Neural cell (in vitro differentiated cells): ENCODE measurements at regions not wholly inside any gene's neighbourhood (a gene's known extent, or its start where the extent isn't known, plus 50 kb on each side); places are given as distances from the start of the nearest gene placed in this dataset.

ENCODE experiments used
- H2AFZ ChIP-seq: fragments of 200-600, 300-800 bp; sonication (generic), shearing (Covaris generic); 2 replicates; pipeline ENCODE4 v1.6.0; 2014; ENCODE audit warnings: low read depth, mild to moderate bottlenecking, antibody characterized with exemption, low read length, moderate library complexity
- H3F3A ChIP-seq: fragments of 200-600 bp; shearing (Covaris generic); 2 replicates; pipeline ENCODE4 v1.6.1; 2016; ENCODE audit warnings: mild to moderate bottlenecking, moderate library complexity, mixed read lengths, antibody characterized with exemption, low read length; ENCODE audit not compliant: insufficient read depth, poor library complexity, severe bottlenecking
- H3K27ac ChIP-seq: fragments of 200-600, 300-800 bp; sonication (generic), shearing (Covaris generic); 2 replicates; pipeline ENCODE4 v1.5.1; 2014; ENCODE audit warnings: mild to moderate bottlenecking, low read length, moderate library complexity
- H3K27me3 ChIP-seq: fragments of 300-800, 200-600 bp; sonication (generic), shearing (Covaris generic); 2 replicates; pipeline ENCODE4 v1.6.0; 2014; ENCODE audit warnings: mild to moderate bottlenecking, low read depth, low read length, moderate library complexity; ENCODE audit not compliant: insufficient read depth
- H3K36me3 ChIP-seq: fragments of 300-800, 200-600 bp; sonication (generic), shearing (Covaris generic); 2 replicates; pipeline ENCODE4 v1.5.1; 2014; ENCODE audit warnings: mild to moderate bottlenecking, antibody characterized with exemption, low read length, moderate library complexity; ENCODE audit not compliant: insufficient read depth
- H3K4me2 ChIP-seq: fragments of 300-800, 200-600 bp; sonication (generic), shearing (Covaris generic); 2 replicates; pipeline ENCODE4 v1.6.0; 2014; ENCODE audit warnings: mild to moderate bottlenecking, low read length
- H3K4me3 ChIP-seq: fragments of 300-800, 200-600 bp; sonication (generic), shearing (Covaris generic); 2 replicates; pipeline ENCODE4 v1.5.1; 2014; ENCODE audit warnings: mild to moderate bottlenecking, low read length, moderate library complexity
- H3K79me2 ChIP-seq: fragments of 200-600 bp; shearing (Covaris generic); replicated peaks from 2 replicates; pipeline ENCODE4 v1.6.0; 2014; ENCODE audit warnings: mild to moderate bottlenecking, low read length, moderate library complexity; ENCODE audit not compliant: insufficient read depth
- H3K9ac ChIP-seq: fragments of 300-800, 200-600 bp; sonication (generic), shearing (Covaris generic); 2 replicates; pipeline ENCODE4 v1.6.1; 2016; ENCODE audit warnings: mild to moderate bottlenecking, low read length, mixed read lengths
- H3K9me2 ChIP-seq: fragments of 200-600 bp; shearing (Covaris generic); 2 replicates; pipeline ENCODE4 v1.6.1; 2016; ENCODE audit warnings: mild to moderate bottlenecking, low read length, mixed read lengths; ENCODE audit not compliant: insufficient read depth
- H3K9me3 ChIP-seq: fragments of 200-600, 300-800 bp; sonication (generic), shearing (Covaris generic); 2 replicates; pipeline ENCODE4 v1.6.1; 2016; ENCODE audit warnings: mild to moderate bottlenecking, mixed run types, low read length, moderate library complexity, mixed read lengths
- H4K20me1 ChIP-seq: fragments of 200-600 bp; shearing (Covaris generic); 2 replicates; pipeline ENCODE4 v1.6.1; 2016; ENCODE audit warnings: mild to moderate bottlenecking, mixed run types; ENCODE audit not compliant: insufficient read depth
- EP300 ChIP-seq: fragments of 450-650 bp; conservative IDR thresholded peaks from 2 replicates; pipeline ENCODE4 v1.6.1; 2014; ENCODE audit warnings: antibody characterized with exemption, mild to moderate bottlenecking, moderate library complexity; ENCODE audit not compliant: poor library complexity, severe bottlenecking
- EZH2 ChIP-seq: fragments of 200-600, 300-800 bp; shearing (Covaris generic), sonication (generic); IDR thresholded peaks from 2 replicates; pipeline ENCODE4 v1.6.1; 2014; ENCODE audit warnings: antibody characterized with exemption, low read length, borderline replicate concordance, mild to moderate bottlenecking; ENCODE audit not compliant: insufficient read depth, poor library complexity, severe bottlenecking
- MXI1 ChIP-seq: fragments of 450-650 bp; conservative IDR thresholded peaks from 2 replicates; pipeline ENCODE4 v1.6.1; 2014; ENCODE audit warnings: antibody characterized with exemption, mild to moderate bottlenecking; ENCODE audit not compliant: poor library complexity, severe bottlenecking
- POLR2AphosphoS5 ChIP-seq: IDR thresholded peaks from 2 replicates; pipeline ENCODE4 v1.6.1; 2012
- RAD21 ChIP-seq: fragments of 450-650 bp; conservative IDR thresholded peaks from 2 replicates; pipeline ENCODE4 v1.6.1; 2014; ENCODE audit warnings: antibody characterized with exemption, mild to moderate bottlenecking, moderate library complexity
- SMC3 ChIP-seq: fragments of 450-650 bp; conservative IDR thresholded peaks from 2 replicates; pipeline ENCODE4 v1.6.1; 2014; ENCODE audit warnings: antibody characterized with exemption, mild to moderate bottlenecking, moderate library complexity; ENCODE audit not compliant: poor library complexity
- TAF1 ChIP-seq: IDR thresholded peaks from 2 replicates; pipeline ENCODE4 v1.6.1; 2012; ENCODE audit warnings: low read depth
- TF ChIP-seq, protein P1 (sequence below): fragments of 450-650 bp; IDR thresholded peaks from 2 replicates; pipeline ENCODE4 v1.5.1; 2014; ENCODE audit warnings: antibody characterized with exemption, mild to moderate bottlenecking, moderate library complexity; ENCODE audit not compliant: poor library complexity, severe bottlenecking
- TF ChIP-seq, protein P2 (sequence below): IDR thresholded peaks from 2 replicates; pipeline ENCODE4 v1.6.1; 2012; ENCODE audit warnings: borderline replicate concordance

- no peaks in the 10 kb centered on the region for H3K36me3 ChIP-seq
- no peak overlapping the region for H3K27ac ChIP-seq
- no peaks in the 10 kb centered on the region for H3K9me2 ChIP-seq
- H3K9ac ChIP-seq = no peak overlapping the region
- H3K9me3 ChIP-seq = no peaks in the 10 kb centered on the region
- TF ChIP-seq, protein P1, sequence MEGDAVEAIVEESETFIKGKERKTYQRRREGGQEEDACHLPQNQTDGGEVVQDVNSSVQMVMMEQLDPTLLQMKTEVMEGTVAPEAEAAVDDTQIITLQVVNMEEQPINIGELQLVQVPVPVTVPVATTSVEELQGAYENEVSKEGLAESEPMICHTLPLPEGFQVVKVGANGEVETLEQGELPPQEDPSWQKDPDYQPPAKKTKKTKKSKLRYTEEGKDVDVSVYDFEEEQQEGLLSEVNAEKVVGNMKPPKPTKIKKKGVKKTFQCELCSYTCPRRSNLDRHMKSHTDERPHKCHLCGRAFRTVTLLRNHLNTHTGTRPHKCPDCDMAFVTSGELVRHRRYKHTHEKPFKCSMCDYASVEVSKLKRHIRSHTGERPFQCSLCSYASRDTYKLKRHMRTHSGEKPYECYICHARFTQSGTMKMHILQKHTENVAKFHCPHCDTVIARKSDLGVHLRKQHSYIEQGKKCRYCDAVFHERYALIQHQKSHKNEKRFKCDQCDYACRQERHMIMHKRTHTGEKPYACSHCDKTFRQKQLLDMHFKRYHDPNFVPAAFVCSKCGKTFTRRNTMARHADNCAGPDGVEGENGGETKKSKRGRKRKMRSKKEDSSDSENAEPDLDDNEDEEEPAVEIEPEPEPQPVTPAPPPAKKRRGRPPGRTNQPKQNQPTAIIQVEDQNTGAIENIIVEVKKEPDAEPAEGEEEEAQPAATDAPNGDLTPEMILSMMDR = no peak
- TF ChIP-seq TAF1 = no peak
- TF ChIP-seq RAD21 = no peak
- no peak for TF ChIP-seq MXI1
- no peak for TF ChIP-seq POLR2AphosphoS5
- no peak for TF ChIP-seq EZH2
- TF ChIP-seq, protein P2, sequence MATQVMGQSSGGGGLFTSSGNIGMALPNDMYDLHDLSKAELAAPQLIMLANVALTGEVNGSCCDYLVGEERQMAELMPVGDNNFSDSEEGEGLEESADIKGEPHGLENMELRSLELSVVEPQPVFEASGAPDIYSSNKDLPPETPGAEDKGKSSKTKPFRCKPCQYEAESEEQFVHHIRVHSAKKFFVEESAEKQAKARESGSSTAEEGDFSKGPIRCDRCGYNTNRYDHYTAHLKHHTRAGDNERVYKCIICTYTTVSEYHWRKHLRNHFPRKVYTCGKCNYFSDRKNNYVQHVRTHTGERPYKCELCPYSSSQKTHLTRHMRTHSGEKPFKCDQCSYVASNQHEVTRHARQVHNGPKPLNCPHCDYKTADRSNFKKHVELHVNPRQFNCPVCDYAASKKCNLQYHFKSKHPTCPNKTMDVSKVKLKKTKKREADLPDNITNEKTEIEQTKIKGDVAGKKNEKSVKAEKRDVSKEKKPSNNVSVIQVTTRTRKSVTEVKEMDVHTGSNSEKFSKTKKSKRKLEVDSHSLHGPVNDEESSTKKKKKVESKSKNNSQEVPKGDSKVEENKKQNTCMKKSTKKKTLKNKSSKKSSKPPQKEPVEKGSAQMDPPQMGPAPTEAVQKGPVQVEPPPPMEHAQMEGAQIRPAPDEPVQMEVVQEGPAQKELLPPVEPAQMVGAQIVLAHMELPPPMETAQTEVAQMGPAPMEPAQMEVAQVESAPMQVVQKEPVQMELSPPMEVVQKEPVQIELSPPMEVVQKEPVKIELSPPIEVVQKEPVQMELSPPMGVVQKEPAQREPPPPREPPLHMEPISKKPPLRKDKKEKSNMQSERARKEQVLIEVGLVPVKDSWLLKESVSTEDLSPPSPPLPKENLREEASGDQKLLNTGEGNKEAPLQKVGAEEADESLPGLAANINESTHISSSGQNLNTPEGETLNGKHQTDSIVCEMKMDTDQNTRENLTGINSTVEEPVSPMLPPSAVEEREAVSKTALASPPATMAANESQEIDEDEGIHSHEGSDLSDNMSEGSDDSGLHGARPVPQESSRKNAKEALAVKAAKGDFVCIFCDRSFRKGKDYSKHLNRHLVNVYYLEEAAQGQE = no peak
- no peak for TF ChIP-seq EP300
- no peak for TF ChIP-seq SMC3
- no peak overlapping the region for H3K4me2 ChIP-seq
- H4K20me1 ChIP-seq = no peaks in the 10 kb centered on the region
- H2AFZ ChIP-seq = no peak overlapping the region
- no peak overlapping the region for H3K4me3 ChIP-seq
- H3F3A ChIP-seq = no peaks in the 10 kb centered on the region
- no peaks in the 10 kb centered on the region for H3K79me2 ChIP-seq
- H3K27me3 ChIP-seq = no peaks in the 10 kb centered on the region
These were observed 106.2 kb upstream of the GPR141 start for GRCh38 chr7:37577412-37577811.

- Histone ChIP-seq H3K79me2 (no peaks in the 10 kb centered on the region), H2AFZ (no peak overlapping the region), H3K9ac (no peak overlapping the region), H3K9me2 (no peaks in the 10 kb centered on the region), H3K27me3 (no peaks in the 10 kb centered on the region), H4K20me1 (no peaks in the 10 kb centered on the region), H3F3A (no peaks in the 10 kb centered on the region), H3K27ac (no peak overlapping the region), H3K36me3 (no peaks in the 10 kb centered on the region), H3K4me3 (no peak overlapping the region), H3K9me3 (no peaks in the 10 kb centered on the region), H3K4me2 (no peak overlapping the region)
- TF ChIP-seq MXI1 (no peak), SMC3 (no peak), RAD21 (no peak), TAF1 (no peak), EZH2 (no peak)
- TF ChIP-seq, protein P1 = no peak
These were observed 105.7 kb upstream of the GPR141 start for GRCh38 chr7:37577901-37578300.
